Keratinocyte (primary cell): ENCODE measurements at regions not wholly inside any gene's neighbourhood (a gene's known extent, or its start where the extent isn't known, plus 50 kb on each side); places are given as distances from the start of the nearest gene placed in this dataset.

Source experiments
- DNase-seq: peaks from one replicate; pipeline ENCODE4 v3.0.0-alpha.2; 2011; ENCODE audit warnings: low read depth, missing footprints, low spot score
- FAIRE-seq: peaks from 2 replicates; lab custom pipeline; 2011; peaks lifted over from hg19 to GRCh38; lab: Jason Lieb, UNC
- H2AFZ ChIP-seq: 2 replicates; pipeline ENCODE4 v1.6.0; 2012; ENCODE audit warnings: low read length, control low read depth, inconsistent platforms; ENCODE audit not compliant: control insufficient read depth
- H3K27ac ChIP-seq: 2 replicates; pipeline ENCODE4 v1.5.1; 2011; ENCODE audit warnings: low read length; ENCODE audit not compliant: control insufficient read depth, insufficient read depth
- H3K27me3 ChIP-seq: 3 replicates; pipeline ENCODE4 v1.6.0; 2011; ENCODE audit warnings: low read length; ENCODE audit not compliant: control insufficient read depth, insufficient read depth; ENCODE audit errors: extremely low read depth
- H3K36me3 ChIP-seq, 2 experiments: 2 replicates in 1 of 2; 3 replicates in 1 of 2; pipeline ENCODE4 v1.5.1; 2011; ENCODE audit warnings: low read length in 2 of 2, mild to moderate bottlenecking in 1 of 2; ENCODE audit not compliant: control insufficient read depth in 2 of 2, insufficient read depth in 2 of 2; ENCODE audit errors: extremely low read depth in 1 of 2
- H3K4me1 ChIP-seq: 3 replicates; pipeline ENCODE4 v1.5.1; 2011; ENCODE audit warnings: low read length; ENCODE audit not compliant: control insufficient read depth, insufficient read depth; ENCODE audit errors: extremely low read depth
- H3K4me2 ChIP-seq: 3 replicates; pipeline ENCODE4 v1.6.0; 2011; ENCODE audit warnings: low read depth, low read length; ENCODE audit not compliant: control insufficient read depth, insufficient read depth; ENCODE audit errors: extremely low read depth
- H3K4me3 ChIP-seq, 3 experiments: fragments of 200-600 bp in 1 of 3; sonication (generic) in 1 of 3; 2 replicates in 2 of 3; 3 replicates in 1 of 3; pipeline ENCODE4 v1.5.1; 2011 to 2016; ENCODE audit warnings: low read length in 3 of 3, mild to moderate bottlenecking in 3 of 3, control low read depth in 2 of 3, inconsistent platforms in 1 of 3, low read depth in 1 of 3, mixed read lengths in 1 of 3, mixed run types in 1 of 3, moderate library complexity in 1 of 3; ENCODE audit not compliant: control insufficient read depth in 2 of 3, insufficient read depth in 2 of 3; ENCODE audit errors: extremely low read depth in 1 of 3
- H3K79me2 ChIP-seq: 2 replicates; pipeline ENCODE4 v1.6.0; 2012; ENCODE audit warnings: low read length; ENCODE audit not compliant: control insufficient read depth, insufficient read depth
- H3K9ac ChIP-seq: 3 replicates; pipeline ENCODE4 v1.6.0; 2011; ENCODE audit warnings: low read length; ENCODE audit not compliant: control insufficient read depth, insufficient read depth; ENCODE audit errors: extremely low read depth
- H3K9me1 ChIP-seq: 3 replicates; pipeline ENCODE4 v1.6.0; 2011; ENCODE audit warnings: low read length; ENCODE audit not compliant: control insufficient read depth, insufficient read depth; ENCODE audit errors: extremely low read depth
- H3K9me3 ChIP-seq: 2 replicates; pipeline ENCODE4 v1.5.1; 2012; ENCODE audit warnings: low read depth, low read length; ENCODE audit not compliant: control insufficient read depth
- H4K20me1 ChIP-seq: 3 replicates; pipeline ENCODE4 v1.6.0; 2011; ENCODE audit warnings: low read length; ENCODE audit not compliant: control insufficient read depth, insufficient read depth; ENCODE audit errors: extremely low read depth
- CTCF ChIP-seq, 3 experiments: IDR thresholded peaks in 1 of 3; conservative IDR thresholded peaks in 1 of 3; optimal IDR thresholded peaks in 1 of 3; 2 replicates in 2 of 3; 3 replicates in 1 of 3; pipeline versions ENCODE3 to v1.5.1; 2011; ENCODE audit warnings: low read length in 3 of 3, mild to moderate bottlenecking in 3 of 3, moderate library complexity in 2 of 3, control low read depth in 1 of 3, inconsistent platforms in 1 of 3; ENCODE audit not compliant: insufficient read depth in 2 of 3; ENCODE audit errors: extremely low read depth in 1 of 3
- EZH2 ChIP-seq: IDR thresholded peaks from one replicate; pipeline ENCODE4 v1.6.1; 2012; ENCODE audit warnings: inconsistent platforms, mild to moderate bottlenecking, low read length, moderate library complexity
- dilution Hi-C: fragments of 300-500 bp; cut with MboI; formaldehyde crosslinking; loops from one replicate; pipeline ENCODE4 v1.7.0; 2020; ENCODE audit warnings: low sequenced_read_pairs; ENCODE audit not compliant: extremely low pct_ligation_motif_present

GRCh38 chr6:121998631-121999030, 400.8 kb upstream of the HSF2 start:
- Histone ChIP-seq H3K9me3 (no peaks in the 10 kb centered on the region), H3K79me2 (no peaks in the 10 kb centered on the region), H3K4me3 (no peak overlapping the region), H3K9ac (no peak overlapping the region), H3K36me3 (no peaks in the 10 kb centered on the region), H3K27me3 (no peaks in the 10 kb centered on the region), H2AFZ (no peak overlapping the region), H3K4me1 (no peaks in the 10 kb centered on the region), H3K9me1 (no peaks in the 10 kb centered on the region), H4K20me1 (no peaks in the 10 kb centered on the region), H3K27ac (no peak overlapping the region), H3K4me2 (no peak overlapping the region)
- TF ChIP-seq EZH2 (no peak), CTCF (optimal IDR thresholded peaks at IDR 0.05 in 1 of 3, IDR thresholded peaks at IDR 0.05 in 1 of 3, conservative IDR thresholded peaks at IDR 0.05 in 1 of 3; ENCODE audit: extremely low read depth in 1 of 3, insufficient read depth in 2 of 3, low read length in 3 of 3) (no peak)
- DNase-seq (no peak), FAIRE-seq (no peak)
- dilution Hi-C loops = no loop called here

GRCh38 chr6:121999456-122000065, 399.9 kb upstream of the HSF2 start:
- no peak for DNase-seq
- no peaks in the 10 kb centered on the region for H3K9me1 ChIP-seq

More at GRCh38 chr6:121999456-122000065, 399.9 kb upstream of the HSF2 start:
- no peak for TF ChIP-seq CTCF (optimal IDR thresholded peaks at IDR 0.05 in 1 of 3, IDR thresholded peaks at IDR 0.05 in 1 of 3, conservative IDR thresholded peaks at IDR 0.05 in 1 of 3; ENCODE audit: extremely low read depth in 1 of 3, insufficient read depth in 2 of 3, low read length in 3 of 3)
- no peak for TF ChIP-seq EZH2
- dilution Hi-C loops = no loop called here
- Histone ChIP-seq H3K36me3 (no peaks in the 10 kb centered on the region), H2AFZ (no peak overlapping the region), H3K9me3 (no peaks in the 10 kb centered on the region), H4K20me1 (no peaks in the 10 kb centered on the region), H3K4me3 (no peak overlapping the region), H3K27me3 (no peaks in the 10 kb centered on the region), H3K79me2 (no peaks in the 10 kb centered on the region), H3K4me2 (no peak overlapping the region), H3K4me1 (no peaks in the 10 kb centered on the region), H3K9ac (no peak overlapping the region), H3K27ac (no peak overlapping the region)
- FAIRE-seq = no peak
